MCF 10A (cell line): ENCODE measurements at regions not wholly inside any gene's neighbourhood (a gene's known extent, or its start where the extent isn't known, plus 50 kb on each side); places are given as distances from the start of the nearest gene placed in this dataset.

Experiments used
- BruUV-seq: library from RNA; stranded (reverse); fragments of 400-500 nt; replicated peaks from 2 replicates; lab custom pipeline; 2021; lab: Mats Ljungman, UMichigan
- CTCF ChIA-PET: fragments of 300-600 bp; sonication (Branson Sonifier 250); formaldehyde crosslinking; extraction: SDS; loops from one replicate; lab custom pipeline; 2021; ENCODE audit warnings: antibody characterized with exemption, inconsistent platforms; lab: Yijun Ruan, JAX
- POLR2A ChIA-PET: fragments of 300-600, 350-650 bp; sonication (Branson Sonifier 250); formaldehyde crosslinking; extraction: SDS; loops from one replicate; lab custom pipeline; 2020; ENCODE audit warnings: antibody characterized with exemption, inconsistent platforms; lab: Yijun Ruan, JAX
- DNase-seq: peaks from one replicate; pipeline ENCODE4 v3.0.0-alpha.2; 2018; ENCODE audit not compliant: unreplicated experiment
- H3K27ac Mint-ChIP-seq: one replicate; pipeline ENCODE4 v1.8.0; 2022; ENCODE audit warnings: mild to moderate bottlenecking, low read depth, mixed read lengths; ENCODE audit not compliant: unreplicated experiment
- H3K27me3 Mint-ChIP-seq: one replicate; pipeline ENCODE4 v1.8.0; 2022; ENCODE audit warnings: mixed read lengths; ENCODE audit not compliant: insufficient read depth, unreplicated experiment
- H3K36me3 Mint-ChIP-seq: one replicate; pipeline ENCODE4 v1.8.0; 2022; ENCODE audit warnings: mild to moderate bottlenecking, moderate library complexity, mixed read lengths; ENCODE audit not compliant: insufficient read depth, unreplicated experiment
- H3K4me1 Mint-ChIP-seq: one replicate; pipeline ENCODE4 v1.8.0; 2022; ENCODE audit warnings: mixed read lengths; ENCODE audit not compliant: insufficient read depth, unreplicated experiment
- H3K4me3 Mint-ChIP-seq: one replicate; pipeline ENCODE4 v1.8.0; 2022; ENCODE audit warnings: mild to moderate bottlenecking, moderate library complexity, mixed read lengths; ENCODE audit not compliant: unreplicated experiment
- H3K9me3 Mint-ChIP-seq: one replicate; pipeline ENCODE4 v1.8.0; 2022; ENCODE audit warnings: mixed read lengths; ENCODE audit not compliant: unreplicated experiment
- CTCF ChIP-seq: fragments of 200-600 bp; IDR thresholded peaks from one replicate; pipeline ENCODE4 v1.8.0; 2022; ENCODE audit warnings: antibody characterized with exemption, mild to moderate bottlenecking; ENCODE audit not compliant: unreplicated experiment
- intact Hi-C: fragments of 100-400 bp; cut with micrococcal nuclease; formaldehyde crosslinking; loops from 2 replicates; pipeline ENCODE4 v1.14.1; 2022

DNA sequence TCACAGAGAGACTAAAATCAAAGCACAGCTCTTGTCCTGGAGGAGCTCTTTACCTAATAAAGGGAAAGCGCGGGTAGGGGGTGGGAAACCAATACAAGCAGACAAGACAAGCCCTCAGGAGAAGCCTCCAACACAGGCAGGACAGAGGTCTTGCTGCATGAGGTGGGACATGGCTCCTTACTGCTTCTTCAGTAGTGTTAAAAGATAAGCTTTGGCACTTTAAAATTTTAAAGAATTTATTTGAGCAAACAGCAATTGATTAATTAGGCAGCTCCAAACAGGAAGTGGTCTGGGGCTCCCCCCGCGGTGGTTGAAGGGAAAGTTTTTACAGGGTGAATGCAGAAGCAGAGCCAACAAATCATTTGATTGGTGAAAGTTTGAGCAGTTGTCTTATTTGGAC, 50.3 kb upstream of the MACC1 start:
- no peak for TF ChIP-seq CTCF
- intact Hi-C loops = no loop called here
- H3K4me3 Mint-ChIP-seq = no peak overlapping the region
- no peak for DNase-seq
- ChIA-PET CTCF (interaction anchor here (0.5 kb wide), 1 partner anchor 25 kb away, joined by 3 read pairs; no protein-coding TSS in a partner anchor), POLR2A (interaction anchor here (0.6 kb wide), 2 partner anchors 9 to 10 kb away, joined by 4 read pairs; no protein-coding TSS in a partner anchor)
- H3K9me3 Mint-ChIP-seq = no peaks in the 10 kb centered on the region
- H3K27me3 Mint-ChIP-seq = no peaks in the 10 kb centered on the region
- no peak overlapping the region for H3K27ac Mint-ChIP-seq
- no peaks in the 10 kb centered on the region for H3K36me3 Mint-ChIP-seq
- H3K4me1 Mint-ChIP-seq = no peaks in the 10 kb centered on the region
- no TSS peak for BruUV-seq

GRCh38 chr7:20268824-20269223, 51.6 kb upstream of the MACC1 start:
- POLR2A ChIA-PET = no interaction called here
- Mint-ChIP-seq H3K4me3 (no peak overlapping the region), H3K9me3 (no peaks in the 10 kb centered on the region), H3K27ac (no peak overlapping the region), H3K4me1 (no peaks in the 10 kb centered on the region), H3K36me3 (no peaks in the 10 kb centered on the region), H3K27me3 (no peaks in the 10 kb centered on the region)
- BruUV-seq = no TSS peak
- no peak for DNase-seq
- no peak for TF ChIP-seq CTCF
- CTCF ChIA-PET = no interaction called here
- intact Hi-C loops = no loop called here

DNA sequence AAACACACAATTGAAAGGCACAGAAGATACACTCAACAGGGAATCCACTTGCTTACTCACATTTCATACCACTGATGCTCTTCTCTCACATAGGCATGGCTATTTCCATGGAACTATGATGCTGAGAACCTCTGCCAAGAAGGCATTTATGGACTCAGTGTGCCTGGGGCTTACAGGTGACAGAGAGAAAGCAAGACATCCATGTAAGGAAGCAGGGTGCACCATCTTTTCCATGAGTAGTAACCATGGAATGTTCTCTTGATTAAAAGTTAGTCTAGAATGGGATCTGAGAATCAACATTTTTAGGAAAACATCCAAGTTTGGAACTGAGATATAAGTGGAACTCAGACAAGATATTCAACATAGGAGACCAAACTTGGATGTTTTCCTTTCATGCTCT, 52.5 kb upstream of the MACC1 start:
- POLR2A ChIA-PET = no interaction called here
- H3K4me1 Mint-ChIP-seq = no peaks in the 10 kb centered on the region
- H3K36me3 Mint-ChIP-seq = no peaks in the 10 kb centered on the region
- H3K4me3 Mint-ChIP-seq = no peak overlapping the region
- BruUV-seq = no TSS peak
- no peaks in the 10 kb centered on the region for H3K27me3 Mint-ChIP-seq
- intact Hi-C loops = no loop called here
- H3K27ac Mint-ChIP-seq = no peak overlapping the region
- no peaks in the 10 kb centered on the region for H3K9me3 Mint-ChIP-seq
- no peak for DNase-seq
- CTCF ChIA-PET = no interaction called here
- TF ChIP-seq CTCF = no peak

DNA sequence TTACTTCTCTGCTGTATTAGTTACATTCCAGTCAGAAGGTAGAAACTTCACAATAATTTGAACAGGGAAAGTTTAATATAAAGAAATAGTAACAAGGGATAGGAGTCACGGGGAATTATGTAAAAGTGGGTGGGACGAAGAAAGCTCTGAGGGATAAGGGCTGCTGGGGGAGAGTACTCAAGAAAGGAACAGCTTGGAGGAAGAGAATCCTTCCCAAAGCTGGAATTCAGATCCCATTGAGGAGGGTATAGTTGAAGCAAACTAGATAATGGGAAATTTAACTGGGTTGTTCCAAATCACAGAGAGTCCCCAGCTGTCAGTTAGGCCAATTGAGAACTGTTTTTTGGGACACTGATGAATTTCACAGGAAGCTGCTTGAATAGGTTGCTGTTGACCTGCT, 53.2 kb upstream of the MACC1 start:
- Mint-ChIP-seq H3K4me3 (no peak overlapping the region), H3K4me1 (no peaks in the 10 kb centered on the region), H3K36me3 (no peaks in the 10 kb centered on the region), H3K27ac (no peak overlapping the region), H3K27me3 (no peaks in the 10 kb centered on the region), H3K9me3 (no peaks in the 10 kb centered on the region)
- no peak for TF ChIP-seq CTCF
- no TSS peak for BruUV-seq
- ChIA-PET POLR2A (no interaction called here), CTCF (no interaction called here)
- intact Hi-C loops = no loop called here
- DNase-seq = no peak
